B cell (primary cell): ENCODE measurements at regions not wholly inside any gene's neighbourhood (a gene's known extent, or its start where the extent isn't known, plus 50 kb on each side); places are given as distances from the start of the nearest gene placed in this dataset.

ENCODE experiments used
- ATAC-seq: fragments of 200-7000 bp; cut with Tn5 transposase; one replicate; pipeline ENCODE4 v1.10.0; 2021; ENCODE audit warnings: low read depth, mild to moderate bottlenecking, moderate number of reproducible peaks, moderate library complexity
- CTCF ChIA-PET: fragments of 350-600 bp; sonication (Branson Sonifier 250); formaldehyde crosslinking; loops from one replicate; lab custom pipeline; 2021; ENCODE audit warnings: antibody characterized with exemption, inconsistent platforms; lab: Charles Lee
- POLR2A ChIA-PET: fragments of 350-600 bp; sonication (Branson Sonifier 250); formaldehyde crosslinking; loops from one replicate; lab custom pipeline; 2021; ENCODE audit warnings: antibody characterized with exemption; lab: Charles Lee
- DNase-seq: peaks from one replicate; pipeline ENCODE4 v3.0.0; 2013
- H2AFZ ChIP-seq: 2 replicates; pipeline ENCODE4 v1.6.1; 2012; ENCODE audit warnings: mild to moderate bottlenecking, low read depth, low read length; ENCODE audit not compliant: insufficient read depth, poor library complexity, severe bottlenecking
- H3K27ac ChIP-seq, 2 donors: 1 replicate in 1 of 2; 2 replicates in 1 of 2; pipeline ENCODE4 v1.5.1; 2012 to 2013; ENCODE audit warnings: low read length in 2 of 2, mild to moderate bottlenecking in 2 of 2, moderate library complexity in 1 of 2
- H3K27me3 ChIP-seq, 4 experiments: fragments of 200-600 bp in 1 of 4; sonication (generic) in 1 of 4; replicated peaks in 1 of 4; 1 replicate in 2 of 4; 2 replicates in 2 of 4; pipeline versions ENCODE4 v1.6.1 to v1.7.0; 2013 to 2016; ENCODE audit warnings: low read length in 3 of 4, mild to moderate bottlenecking in 2 of 4, mixed read lengths in 1 of 4, moderate library complexity in 1 of 4; ENCODE audit not compliant: insufficient read depth in 4 of 4, control insufficient read depth in 3 of 4; ENCODE audit errors: control extremely low read depth in 1 of 4
- H3K36me3 ChIP-seq, 2 experiments: replicated peaks in 1 of 2; 1 replicate in 1 of 2; 2 replicates in 1 of 2; pipeline versions ENCODE4 v1.6.1 to v1.7.1; 2013; ENCODE audit warnings: low read length in 1 of 2; ENCODE audit not compliant: insufficient read depth in 2 of 2, control insufficient read depth in 1 of 2; ENCODE audit errors: control extremely low read depth in 1 of 2, extremely low read depth in 1 of 2
- H3K4me1 ChIP-seq, 2 donors: fragments of 200-600 bp in 1 of 2; sonication (generic) in 1 of 2; 1 replicate in 1 of 2; 2 replicates in 1 of 2; pipeline versions ENCODE4 v1.5.1 to v1.6.1; 2013 to 2017; ENCODE audit warnings: low read length in 2 of 2; ENCODE audit not compliant: control insufficient read depth in 2 of 2, insufficient read depth in 2 of 2
- H3K4me2 ChIP-seq: replicated peaks from 2 replicates; pipeline ENCODE3; 2012; ENCODE audit warnings: mild to moderate bottlenecking, low read depth, low read length; ENCODE audit not compliant: poor library complexity, severe bottlenecking
- H3K4me3 ChIP-seq, 5 experiments: fragments of 200-600 bp in 1 of 5; sonication (generic) in 1 of 5; 1 replicate in 3 of 5; 2 replicates in 2 of 5; pipeline versions ENCODE4 v1.5.1 to v1.7.0; 2011 to 2016; ENCODE audit warnings: low read length in 4 of 5, mild to moderate bottlenecking in 4 of 5, low read depth in 2 of 5, control low read depth in 1 of 5, moderate library complexity in 1 of 5; ENCODE audit not compliant: insufficient read depth in 1 of 5; ENCODE audit errors: control extremely low read depth in 1 of 5, extremely low read depth in 1 of 5
- H3K79me2 ChIP-seq: fragments of 200-600 bp; sonication (generic); one replicate; pipeline ENCODE4 v1.6.0; 2016; ENCODE audit warnings: low read length; ENCODE audit not compliant: control insufficient read depth, insufficient read depth
- H3K9ac ChIP-seq: fragments of 200-600 bp; sonication (generic); 2 replicates; pipeline ENCODE4 v1.6.1; 2017; ENCODE audit warnings: mild to moderate bottlenecking, low read length, moderate library complexity
- H3K9me3 ChIP-seq, 3 donors: one replicate each; pipeline versions ENCODE4 v1.6.1 to v1.7.1; 2013; ENCODE audit warnings: low read length in 2 of 3; ENCODE audit not compliant: control insufficient read depth in 2 of 3, insufficient read depth in 1 of 3; ENCODE audit errors: control extremely low read depth in 1 of 3
- H4K20me1 ChIP-seq: 2 replicates; pipeline ENCODE4 v1.6.0; 2012; ENCODE audit warnings: mild to moderate bottlenecking, low read length; ENCODE audit not compliant: insufficient read depth, control insufficient read depth, poor library complexity, severe bottlenecking
- H3K27ac Mint-ChIP-seq: one replicate; pipeline ENCODE4 v1.8.0; 2021; ENCODE audit warnings: mixed read lengths
- H3K27me3 Mint-ChIP-seq: one replicate; pipeline ENCODE4 v1.8.0; 2021; ENCODE audit warnings: mixed read lengths
- H3K4me1 Mint-ChIP-seq: one replicate; pipeline ENCODE4 v1.8.0; 2021; ENCODE audit warnings: mixed read lengths
- H3K4me3 Mint-ChIP-seq: one replicate; pipeline ENCODE4 v1.8.0; 2021; ENCODE audit warnings: mixed read lengths
- H3K9me3 Mint-ChIP-seq: one replicate; pipeline ENCODE4 v1.8.0; 2022; ENCODE audit warnings: mixed read lengths; ENCODE audit not compliant: insufficient read depth
- CTCF ChIP-seq: fragments of 200-600 bp; IDR thresholded peaks from one replicate; pipeline ENCODE4 v1.8.0; 2022; ENCODE audit warnings: antibody characterized with exemption, mild to moderate bottlenecking
- EZH2 ChIP-seq: IDR thresholded peaks from 2 replicates; pipeline ENCODE4 v1.6.1; 2012; ENCODE audit warnings: borderline replicate concordance, low read depth, mild to moderate bottlenecking, moderate library complexity, low read length; ENCODE audit not compliant: insufficient read depth, poor library complexity, severe bottlenecking
- WGBS: methylation state at CpG from one replicate; pipeline ENCODE4 v1.1.5; 2013; ENCODE audit warnings: missing lambda C conversion rate; ENCODE audit not compliant: insufficient coverage; 5-methylcytosine and 5-hydroxymethylcytosine counted together
- intact Hi-C: fragments of 100-400 bp; cut with micrococcal nuclease; formaldehyde crosslinking; loops from one replicate; pipeline ENCODE4 v1.10.0; 2022

GRCh38 chr6:156601152-156602065, 175.8 kb upstream of the ARID1B start:
- Histone ChIP-seq H3K9ac (no peak overlapping the region), H3K4me3 (no peak overlapping the region), H3K4me1 (peaks cover 0 to 11% of the 10 kb centered on the region in 2 donors), H3K79me2 (no peaks in the 10 kb centered on the region), H3K36me3 (no peaks in the 10 kb centered on the region), H3K27ac (no peak overlapping the region), H4K20me1 (no peaks in the 10 kb centered on the region), H3K9me3 (peaks cover 0 to 8% (median 0%) of the 10 kb centered on the region in 3 donors), H2AFZ (no peak overlapping the region), H3K27me3 (no peaks in the 10 kb centered on the region), H3K4me2 (peak overlapping the region; percentile 8)
- ATAC-seq (no peak), DNase-seq (no peak)
- TF ChIP-seq CTCF (no peak), EZH2 (no peak)
- intact Hi-C loops: no loop called here
- Mint-ChIP-seq H3K27ac (no peak overlapping the region), H3K4me1 (peaks cover 14% of the 10 kb centered on the region), H3K27me3 (peaks cover 4% of the 10 kb centered on the region), H3K9me3 (no peaks in the 10 kb centered on the region), H3K4me3 (no peak overlapping the region)
- ChIA-PET CTCF (interaction anchor here (1.2 kb wide), 1 partner anchor 10 kb away, joined by 4 read pairs; no protein-coding TSS in a partner anchor), POLR2A (no interaction called here)
- WGBS: 76% methylated on average over 11 of the region's 17 CpGs

DNA sequence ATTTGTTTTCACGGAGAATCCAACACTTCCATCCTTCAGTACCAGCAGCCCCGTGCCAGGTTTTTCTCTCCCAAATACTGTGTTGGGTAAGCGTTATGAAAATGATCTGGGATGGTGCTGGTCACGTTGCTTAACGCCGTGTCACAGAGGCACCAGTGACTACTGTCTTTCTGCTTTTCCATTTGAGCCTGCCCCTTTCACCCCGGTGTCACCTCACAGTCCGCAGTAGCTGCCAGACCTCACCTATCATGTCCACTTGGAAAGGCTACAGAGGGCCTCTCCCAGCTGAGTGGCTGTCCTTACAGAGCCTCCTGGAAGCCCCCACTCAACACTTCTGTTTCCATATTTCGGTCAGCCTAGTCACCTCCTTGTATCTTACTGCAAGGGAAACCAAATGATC, 176.5 kb upstream of the ARID1B start:
- H3K27me3 Mint-ChIP-seq: peaks cover 4% of the 10 kb centered on the region
- Histone ChIP-seq H3K9me3 (peaks cover 0 to 8% (median 0%) of the 10 kb centered on the region in 3 donors), H3K4me2 (no peak overlapping the region), H4K20me1 (no peaks in the 10 kb centered on the region), H3K79me2 (no peaks in the 10 kb centered on the region), H3K4me3 (no peak overlapping the region), H3K27me3 (no peaks in the 10 kb centered on the region), H3K4me1 (peaks cover 0 to 11% of the 10 kb centered on the region in 2 donors), H3K36me3 (no peaks in the 10 kb centered on the region), H3K9ac (no peak overlapping the region), H3K27ac (no peak overlapping the region), H2AFZ (no peak overlapping the region)
- DNase-seq (no peak), ATAC-seq (no peak)
- H3K4me3 Mint-ChIP-seq: no peak overlapping the region
- CTCF ChIA-PET: interaction anchor here (1.2 kb wide), 1 partner anchor 9 kb away, joined by 4 read pairs; no protein-coding TSS in a partner anchor
- TF ChIP-seq EZH2: no peak
- TF ChIP-seq CTCF: no peak
- H3K27ac Mint-ChIP-seq: no peak overlapping the region
- peaks cover 14% of the 10 kb centered on the region for H3K4me1 Mint-ChIP-seq
- no peaks in the 10 kb centered on the region for H3K9me3 Mint-ChIP-seq
- POLR2A ChIA-PET: no interaction called here
- intact Hi-C loops: no loop called here
- WGBS: 90% methylated on average over 7 of the region's 9 CpGs
